HL-60/S4 treated with phorbol 12-myristate 13-acetate at 8.2 ng/mL for 4 days and 3 days (cell line): ENCODE measurements at regions not wholly inside any gene's neighbourhood (a gene's known extent, or its start where the extent isn't known, plus 50 kb on each side); places are given as distances from the start of the nearest gene placed in this dataset.

ENCODE experiments used
- in situ Hi-C: fragments of 300-500 bp; cut with MboI; formaldehyde crosslinking; loops from 2 replicates; pipeline ENCODE4 v1.15.0; 2022; ENCODE audit warnings: low sequenced_read_pairs

DNA sequence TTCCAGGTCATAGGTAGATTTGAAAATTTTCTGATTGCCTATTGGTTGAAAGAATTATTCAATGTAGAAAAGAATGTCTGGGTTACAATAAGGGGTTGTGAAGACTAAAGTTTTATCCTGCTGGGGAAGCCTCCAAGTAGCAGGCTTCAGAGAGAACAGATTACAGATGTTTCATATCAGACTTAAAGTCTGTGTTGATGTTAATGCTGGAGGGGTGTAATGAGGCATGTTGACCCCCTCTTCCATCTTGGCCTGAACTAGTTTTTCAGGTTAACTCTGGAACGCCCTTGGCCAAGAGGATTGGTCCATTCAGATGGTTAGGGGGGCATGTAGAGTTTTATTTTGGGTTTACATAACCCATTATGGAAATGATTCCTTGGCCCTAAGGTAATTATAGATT lies 356.2 kb downstream of the UTRN start:
- in situ Hi-C loops = no loop called here

DNA sequence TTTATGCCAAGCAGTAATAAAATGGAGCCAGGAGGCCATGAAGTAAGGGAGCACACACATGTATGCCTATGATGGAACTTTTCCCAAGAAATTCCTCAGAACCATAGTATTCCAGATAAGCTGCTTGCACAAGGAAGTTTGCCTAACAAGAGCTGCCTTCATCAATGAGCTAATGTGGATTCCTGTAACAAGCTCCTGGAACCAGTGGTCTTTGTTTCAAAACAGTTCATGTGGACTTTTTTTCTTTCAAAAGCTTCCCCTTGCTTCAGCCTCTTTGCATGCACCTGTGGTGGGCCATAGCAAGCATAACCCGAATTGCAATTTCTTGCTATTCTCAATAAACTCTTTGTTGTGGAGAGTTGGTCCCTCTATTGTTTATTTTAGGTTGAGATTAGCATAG lies 359.6 kb downstream of the UTRN start:
- in situ Hi-C loops = no loop called here

DNA sequence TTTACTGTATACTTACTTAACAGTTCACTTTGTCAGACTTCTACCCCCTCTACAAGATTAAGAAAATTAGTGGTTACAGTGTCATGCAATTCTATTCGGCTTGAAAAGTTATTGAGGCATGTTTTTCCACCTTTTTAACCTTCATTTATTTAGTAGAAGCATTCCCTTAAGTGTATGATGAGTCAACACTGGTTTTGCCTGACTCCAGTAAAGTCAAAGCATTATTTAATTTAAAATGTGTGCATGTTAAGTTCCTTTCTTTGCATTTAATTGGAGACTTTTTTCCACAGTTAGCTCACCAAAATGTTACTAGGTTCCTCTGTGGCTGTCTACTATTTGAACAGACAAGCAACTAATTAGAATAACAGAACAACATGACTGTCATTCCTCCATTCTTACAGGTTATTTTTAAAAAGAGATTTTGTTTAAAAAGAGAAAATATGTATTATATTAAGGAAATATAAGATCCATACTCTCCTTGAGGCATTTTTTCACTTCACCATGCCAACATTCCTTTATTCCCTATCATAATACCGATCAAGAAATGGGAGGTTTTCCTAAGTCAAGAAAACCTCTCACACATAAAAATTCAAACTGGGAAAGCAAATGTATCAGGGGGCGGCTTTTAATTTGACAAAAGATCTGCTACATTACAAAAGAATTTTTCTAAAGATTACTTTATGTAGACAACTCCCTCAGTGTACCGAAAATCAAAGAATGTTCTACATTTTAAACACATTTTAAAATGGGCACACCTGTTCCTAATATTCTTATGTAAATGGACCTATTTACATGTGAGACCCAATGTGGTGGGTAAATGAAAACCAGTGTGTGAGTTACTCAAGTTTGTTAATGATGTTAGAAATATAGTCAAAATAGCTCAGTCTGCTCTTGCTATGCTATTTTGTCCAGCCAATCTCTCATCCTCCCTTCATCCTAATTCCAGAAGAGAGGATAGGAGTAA lies 361.2 kb downstream of the UTRN start:
- in situ Hi-C loops = no loop called here

DNA sequence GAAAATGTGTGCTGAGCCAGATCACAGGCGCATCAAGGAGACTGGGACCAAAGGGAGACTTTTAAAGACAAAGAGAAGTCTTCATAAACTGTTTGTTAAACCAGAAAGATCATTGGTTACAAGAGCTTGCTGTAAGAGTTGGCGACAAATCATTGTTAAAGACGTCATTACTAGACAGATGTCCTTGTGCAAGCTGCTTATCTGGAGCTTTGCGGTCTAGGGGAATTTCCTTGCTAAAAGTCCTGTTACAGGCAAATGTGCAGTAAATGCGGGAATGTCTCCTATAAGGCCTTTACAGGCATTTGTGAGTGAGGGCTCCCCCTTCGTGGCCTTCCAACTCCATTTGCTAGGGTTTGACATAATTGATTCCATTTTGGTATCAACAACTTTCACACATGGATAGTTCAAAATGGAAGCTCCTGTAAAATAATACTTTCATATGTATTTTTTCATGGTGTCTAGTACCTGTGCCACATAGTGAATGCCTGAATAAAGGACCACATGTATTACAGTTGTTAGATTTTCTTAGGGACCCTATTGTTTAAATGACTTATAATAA lies 362.4 kb downstream of the UTRN start:
- in situ Hi-C loops = no loop called here

DNA sequence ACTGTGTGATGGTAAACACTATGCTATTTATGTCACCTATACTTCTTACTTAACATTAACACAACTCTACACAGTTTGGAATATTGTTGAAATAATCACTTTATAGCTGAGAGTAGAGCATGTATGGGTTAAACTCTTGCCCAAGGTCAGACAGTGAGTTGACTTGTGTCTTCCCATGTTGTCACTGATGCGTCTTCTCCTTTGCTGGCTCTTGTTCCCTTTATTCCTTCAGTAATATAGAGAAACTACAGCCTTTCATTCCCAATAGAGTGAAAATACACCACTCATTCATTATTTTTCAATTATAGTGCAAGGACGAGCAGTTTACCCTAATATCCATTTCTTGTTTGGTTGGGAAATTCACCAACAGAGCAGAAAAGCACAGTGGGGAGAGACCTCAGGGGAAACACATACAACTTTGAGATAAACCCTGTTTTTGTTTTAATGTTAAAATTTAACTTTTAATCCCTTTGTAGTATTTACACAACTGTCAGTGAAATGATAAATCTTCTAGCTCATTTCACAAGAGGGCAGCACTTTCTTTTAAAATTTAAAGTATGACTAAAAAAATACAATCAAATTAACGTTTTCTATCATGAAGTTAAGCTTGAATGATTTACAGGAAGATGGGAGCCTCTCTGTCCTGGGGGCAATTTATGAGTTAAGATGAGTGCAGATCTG lies 363.0 kb downstream of the UTRN start:
- in situ Hi-C loops = no loop called here

DNA sequence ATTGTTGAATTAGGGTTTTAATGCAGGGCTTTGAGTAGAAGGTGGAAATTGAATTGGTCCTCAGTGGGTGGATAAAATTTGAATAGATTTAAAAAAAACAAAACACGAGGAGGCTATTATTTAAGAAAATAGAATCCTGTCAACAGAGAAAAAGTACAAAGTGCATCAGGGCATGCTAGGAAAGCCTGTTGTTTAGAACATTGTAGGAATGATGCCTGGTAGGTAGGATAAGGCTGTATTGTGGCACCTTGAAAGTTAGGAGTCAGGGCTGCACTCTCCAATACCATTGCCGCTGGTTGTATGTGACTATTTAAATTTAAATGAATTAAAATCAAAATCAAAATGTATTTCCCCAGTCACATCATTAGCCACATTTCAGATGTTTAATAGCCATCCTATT lies 363.9 kb downstream of the UTRN start:
- in situ Hi-C loops = no loop called here

DNA sequence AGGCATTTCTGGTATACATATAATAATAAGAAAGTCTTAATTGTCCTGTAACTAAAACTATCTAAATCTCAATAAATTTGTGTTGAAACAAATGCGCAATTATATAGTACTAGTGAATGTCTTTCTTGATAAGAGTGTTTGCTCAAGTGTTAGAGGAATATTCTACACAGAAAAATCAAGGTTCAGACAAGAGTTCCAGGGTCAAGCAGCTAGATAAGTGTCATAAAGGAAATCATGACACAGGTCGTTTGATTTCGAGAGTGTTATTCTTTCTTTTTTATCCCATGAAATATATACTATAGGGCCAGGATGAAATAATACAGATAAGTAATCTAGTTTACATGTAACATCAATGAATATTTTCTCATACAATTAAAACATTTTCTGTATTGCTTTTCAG lies 366.1 kb downstream of the UTRN start:
- in situ Hi-C loops = no loop called here

DNA sequence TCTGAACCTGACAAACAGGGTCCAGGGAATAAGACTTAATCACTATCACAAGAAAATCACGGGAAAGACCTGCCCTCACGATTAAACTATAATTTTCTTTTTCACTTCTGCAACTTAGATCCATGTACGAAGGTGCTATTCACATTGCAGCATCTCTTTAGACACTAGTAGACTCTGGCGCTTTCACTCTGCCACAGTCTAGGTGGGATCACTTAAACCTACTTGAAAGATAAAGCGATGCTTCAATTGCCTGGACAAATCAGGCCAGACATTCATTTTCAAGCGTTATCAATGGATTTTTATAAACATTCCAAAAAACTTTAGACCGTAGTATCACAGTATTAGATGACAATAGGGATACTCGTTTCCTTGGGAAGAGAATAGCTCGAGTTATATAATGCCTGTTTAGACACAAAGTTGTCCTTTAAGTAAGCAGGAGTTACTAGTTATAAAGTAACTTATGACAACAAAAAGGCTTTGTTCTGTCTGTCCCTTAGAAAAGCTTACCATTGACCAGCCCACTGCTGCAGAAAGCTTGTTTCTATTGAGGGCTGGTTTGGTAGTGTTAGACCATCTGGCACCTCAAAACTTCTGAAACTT lies 367.3 kb downstream of the UTRN start:
- in situ Hi-C loops = no loop called here

DNA sequence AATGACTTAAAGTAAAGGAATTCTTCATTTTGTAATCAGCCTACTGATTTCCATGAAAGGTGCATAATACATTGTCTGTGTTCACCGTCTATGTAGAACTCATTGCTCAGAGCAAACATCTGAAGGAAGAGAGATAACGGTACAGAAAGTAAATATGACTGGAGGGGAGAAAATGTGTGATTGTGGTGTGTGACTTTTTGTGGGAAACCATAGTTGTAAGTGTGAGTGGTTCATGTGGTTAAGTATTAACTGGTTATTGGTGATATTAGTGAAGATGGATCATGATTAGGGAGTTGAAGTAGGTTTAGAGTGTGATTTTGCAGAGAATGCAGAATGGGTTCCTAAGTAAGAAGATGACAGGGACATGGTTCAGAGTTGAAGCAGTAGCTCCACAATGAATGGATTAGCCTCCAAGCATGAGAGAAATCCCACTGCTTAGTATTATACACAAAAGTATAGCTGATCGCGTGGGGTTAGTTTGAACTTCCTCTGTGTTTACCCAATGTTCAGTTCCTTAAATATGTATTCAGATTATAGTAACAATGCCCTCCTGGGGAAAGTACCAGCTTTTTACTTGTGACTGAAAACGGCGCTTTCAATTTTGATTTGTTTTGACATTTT lies 368.9 kb downstream of the UTRN start:
- in situ Hi-C loops = no loop called here

DNA sequence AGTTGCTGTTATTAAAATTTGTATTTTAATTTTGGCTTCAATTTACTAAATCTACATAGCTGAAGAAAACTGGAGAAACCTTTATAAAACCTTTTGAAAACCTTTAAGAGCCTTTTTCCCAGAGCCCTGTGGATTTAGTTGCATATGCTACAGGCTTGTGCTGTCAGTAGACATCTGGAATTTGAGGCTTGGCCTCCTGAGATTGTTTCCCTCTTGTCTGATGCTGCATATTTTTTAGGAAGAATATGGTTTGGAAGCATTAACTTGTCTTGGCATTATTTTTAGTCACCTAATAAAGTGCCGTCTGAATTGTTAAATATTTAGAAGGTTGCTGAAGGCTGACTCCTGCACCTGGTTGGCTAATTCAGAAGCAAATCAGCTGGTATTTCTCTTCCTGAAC lies 369.4 kb downstream of the UTRN start:
- in situ Hi-C loops = no loop called here

DNA sequence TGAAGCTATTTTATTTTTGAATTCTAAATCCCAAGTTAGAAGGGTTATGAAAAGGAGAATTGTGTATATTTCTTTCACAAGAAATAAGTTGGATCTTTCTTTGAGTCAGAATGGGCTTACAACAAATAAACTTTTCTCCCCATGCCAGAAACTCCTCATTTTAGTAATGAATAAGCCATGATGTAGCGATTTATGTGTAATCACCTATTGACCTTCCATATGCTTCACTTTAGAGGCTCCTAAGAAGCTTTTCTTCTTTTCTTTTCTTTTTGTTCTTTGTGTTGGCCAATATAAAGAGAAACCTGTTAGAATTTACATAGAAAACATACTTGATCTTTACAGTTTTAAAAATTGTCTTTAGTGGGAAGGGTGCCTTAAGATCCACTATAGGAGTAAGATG lies 370.2 kb downstream of the UTRN start:
- in situ Hi-C loops = no loop called here

DNA sequence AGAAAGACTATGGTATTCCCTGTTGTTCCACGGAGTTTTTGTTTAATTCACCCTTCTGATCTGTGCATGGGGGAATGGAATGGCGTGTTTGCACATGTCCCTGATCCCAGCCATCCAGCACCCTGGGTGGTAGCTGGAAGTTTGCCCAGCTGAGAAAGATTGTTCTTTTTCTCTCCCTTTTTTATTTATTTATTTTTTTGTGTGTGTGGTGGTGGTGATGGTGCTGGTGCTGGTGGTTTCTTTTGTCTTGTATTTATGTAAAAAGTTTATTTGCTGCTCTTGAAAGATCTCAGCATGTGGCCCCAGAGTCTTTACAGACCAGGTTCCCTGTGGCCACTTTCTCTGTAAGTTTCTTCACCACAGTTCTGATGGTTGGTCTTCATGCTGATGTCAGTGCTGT lies 372.6 kb downstream of the UTRN start:
- in situ Hi-C loops = no loop called here

DNA sequence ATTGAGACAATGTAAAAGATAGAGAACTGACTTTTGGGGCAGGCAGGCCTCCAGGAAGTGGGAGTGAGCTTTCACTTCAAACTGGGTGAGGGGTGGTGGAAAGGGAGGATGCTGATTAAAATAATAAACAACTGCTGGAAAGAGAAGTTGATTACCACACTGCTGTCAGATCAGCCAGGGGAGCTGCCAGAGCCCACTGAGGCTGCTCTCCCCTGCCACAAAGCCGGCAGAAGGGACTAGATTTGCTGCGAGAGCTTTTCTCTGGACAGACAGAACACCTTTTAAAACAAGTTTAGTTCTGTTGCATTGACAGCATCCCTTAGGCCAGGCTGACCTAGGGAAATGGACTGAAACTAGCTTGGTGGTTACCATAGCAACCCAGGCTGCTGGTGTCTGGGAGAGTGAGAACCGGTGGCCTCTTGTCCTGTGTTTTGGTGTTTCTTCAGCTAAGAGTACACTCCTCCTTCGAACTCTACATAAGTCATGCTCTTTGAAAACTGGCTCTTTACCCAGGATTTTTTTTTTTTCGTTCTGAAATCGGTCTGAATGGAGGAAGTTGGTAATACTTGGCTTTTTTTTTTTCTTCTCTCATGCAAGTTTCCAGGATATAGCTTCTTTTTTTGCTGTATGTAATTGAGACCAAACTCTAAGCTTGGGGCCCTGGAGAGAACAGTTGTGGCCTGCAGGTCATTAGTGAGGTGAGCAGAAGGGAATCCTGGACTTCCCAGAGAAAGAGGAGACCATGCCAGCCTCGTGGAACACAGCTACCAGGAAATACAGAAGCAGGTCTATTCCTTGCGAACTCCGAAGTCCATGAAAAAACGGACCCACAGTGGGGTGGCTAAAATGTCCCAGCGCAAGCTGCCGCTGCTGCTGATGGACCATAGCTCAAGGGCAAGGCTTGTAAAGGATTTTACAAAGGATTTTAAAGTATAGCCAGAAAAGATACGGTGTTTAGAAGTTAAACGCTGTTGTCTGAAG lies 374.4 kb downstream of the UTRN start:
- in situ Hi-C loops = no loop called here

DNA sequence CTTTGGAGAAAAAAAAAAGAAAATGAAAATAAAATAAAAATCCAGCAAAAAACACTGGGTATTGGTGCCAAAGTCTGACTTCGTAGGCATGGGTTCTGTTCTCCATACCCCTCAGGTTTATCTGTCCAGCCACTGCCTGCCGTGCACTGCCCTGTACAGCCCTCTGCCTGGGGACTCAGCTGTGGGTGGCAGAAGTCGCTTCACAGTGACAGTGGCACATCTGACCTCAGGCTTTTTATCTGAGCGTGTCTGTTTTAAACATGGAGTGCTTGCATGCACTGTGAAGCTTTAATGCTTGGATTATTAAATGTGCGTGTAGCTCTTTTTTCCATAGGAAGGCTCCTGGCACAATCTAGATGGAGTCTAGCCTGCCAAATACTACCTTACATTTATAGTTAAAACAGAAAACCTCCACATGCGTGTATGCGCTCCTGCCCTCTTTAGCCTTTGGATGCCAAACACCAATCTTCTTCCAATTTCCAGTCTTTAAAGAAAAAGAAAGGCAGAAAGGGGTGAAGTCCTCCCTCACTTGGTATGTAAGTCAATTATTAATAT lies 375.5 kb downstream of the UTRN start:
- in situ Hi-C loops = no loop called here

DNA sequence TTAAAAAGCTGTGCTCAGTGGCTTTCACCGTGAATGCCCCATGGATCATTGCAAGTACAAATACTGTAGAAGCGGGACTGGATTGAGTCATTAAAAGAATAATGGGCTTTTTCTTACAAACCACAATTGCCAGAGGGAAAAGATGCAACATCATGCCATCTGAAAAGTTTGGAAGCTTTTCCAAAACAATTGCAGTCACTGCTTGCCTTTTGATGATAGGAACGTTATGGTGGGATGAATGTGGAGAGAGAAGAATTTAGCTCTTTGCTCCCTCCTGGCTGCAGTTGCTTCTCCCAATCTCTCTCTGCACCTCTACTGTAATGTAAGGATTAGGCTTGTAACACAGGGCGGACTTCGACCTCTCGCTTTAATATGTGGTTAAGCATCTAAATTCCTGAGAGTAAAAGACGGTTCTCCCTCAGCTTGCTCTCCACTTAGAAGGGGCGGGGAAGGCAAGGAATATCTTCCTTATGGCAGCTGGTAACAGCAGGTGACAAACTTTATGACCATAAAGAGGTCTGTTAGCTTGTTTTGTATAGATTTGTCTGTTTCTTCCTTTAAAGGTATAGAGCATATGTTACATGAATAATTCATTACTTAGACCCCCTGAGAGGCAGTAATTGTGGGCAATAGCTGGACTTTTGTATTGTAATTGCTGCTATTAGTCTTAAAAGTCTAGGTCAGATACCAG lies 376.1 kb downstream of the UTRN start:
- in situ Hi-C loops = no loop called here

DNA sequence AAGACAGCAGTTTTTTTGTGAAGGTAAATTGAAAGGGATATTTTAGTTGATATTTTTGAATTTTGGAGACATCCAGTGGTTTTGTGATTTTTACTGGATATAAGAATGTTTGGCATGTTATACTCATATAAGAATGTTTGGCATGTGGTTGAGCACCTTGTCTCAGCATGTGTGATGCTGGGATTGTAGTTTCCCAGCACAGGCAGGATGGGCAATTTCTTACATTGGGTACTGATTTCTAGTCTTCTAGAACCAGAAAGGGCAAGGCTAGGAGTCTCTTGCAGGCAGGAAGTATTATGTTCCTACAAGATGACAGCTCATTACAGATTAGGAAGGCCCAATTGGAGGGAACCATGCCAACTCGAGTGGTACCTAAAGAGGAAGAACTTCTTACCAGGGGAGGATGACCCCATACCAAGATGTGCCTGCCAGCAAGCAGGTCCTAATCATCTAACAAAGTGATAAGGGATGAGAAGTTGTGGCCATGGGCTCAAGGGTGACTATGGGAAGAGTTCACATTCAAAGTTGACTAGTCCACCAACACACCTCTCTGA lies 377.8 kb downstream of the UTRN start:
- in situ Hi-C loops = no loop called here

DNA sequence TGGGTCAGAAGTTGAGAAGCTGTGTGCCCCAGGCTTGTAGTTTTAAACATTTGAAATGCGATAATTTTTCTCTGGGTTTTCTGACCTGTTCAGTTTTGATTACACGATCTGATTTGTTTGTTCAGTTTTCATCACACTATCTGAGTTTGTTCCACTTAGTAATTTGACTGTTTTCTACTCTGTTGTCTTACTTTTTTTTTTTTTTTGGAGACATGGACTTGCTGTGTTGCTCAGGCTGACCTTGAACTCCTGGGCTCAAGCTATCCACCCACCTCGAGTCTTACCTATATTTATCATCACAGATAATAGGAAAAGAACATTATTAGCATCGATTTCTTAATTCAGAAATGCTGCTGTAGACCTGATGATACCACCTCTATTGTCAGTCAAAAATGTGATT lies 379.1 kb downstream of the UTRN start:
- in situ Hi-C loops = no loop called here

DNA sequence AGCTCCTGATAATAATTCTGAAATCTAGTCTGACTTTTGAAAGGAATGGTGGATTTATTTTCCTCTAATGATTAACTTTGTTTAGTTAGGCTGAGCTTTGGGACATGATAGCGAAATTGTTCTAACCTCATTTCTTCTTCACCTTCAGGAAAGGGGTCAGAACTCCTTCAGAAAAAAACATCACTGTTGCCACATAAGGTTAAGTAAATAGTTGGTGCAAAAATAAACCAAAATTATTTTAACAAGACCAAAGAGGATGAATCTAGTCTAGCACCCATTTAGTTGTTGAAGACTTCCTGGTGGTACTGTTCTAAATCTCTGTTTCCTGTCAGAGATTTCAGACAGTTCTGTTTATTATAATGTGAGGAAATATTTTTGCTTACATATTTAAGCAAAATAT lies 379.8 kb downstream of the UTRN start:
- in situ Hi-C loops = no loop called here

DNA sequence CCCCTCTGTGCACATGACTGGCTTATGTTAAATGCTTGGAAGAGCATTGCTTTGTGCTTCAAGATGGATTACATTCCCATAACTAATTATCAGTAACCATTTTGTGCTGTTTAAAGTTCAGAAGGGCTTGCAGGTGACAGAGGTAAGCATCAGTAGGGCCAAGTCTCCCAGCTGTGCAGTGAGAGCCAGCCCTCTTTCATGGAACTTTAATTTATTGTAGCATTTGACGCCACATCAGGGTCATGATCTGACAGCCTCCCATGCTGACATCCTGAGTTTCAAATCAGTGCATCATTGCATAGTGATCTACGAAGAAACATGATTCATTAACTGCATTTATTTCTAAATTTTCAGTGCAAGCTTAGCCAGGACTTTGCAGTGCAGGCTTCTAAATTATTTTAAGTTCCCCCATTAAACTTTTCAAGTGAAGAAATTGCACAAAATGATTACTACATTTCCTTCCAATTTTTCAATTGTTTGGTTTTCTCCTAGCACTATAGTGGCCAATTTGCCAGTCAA lies 380.9 kb downstream of the UTRN start:
- in situ Hi-C loops = no loop called here
